SK-N-SH (cell line): ENCODE measurements at regions not wholly inside any gene's neighbourhood (a gene's known extent, or its start where the extent isn't known, plus 50 kb on each side); places are given as distances from the start of the nearest gene placed in this dataset.

Experiments
- CTCF ChIA-PET: fragments of 300-600, 350-600 bp; formaldehyde crosslinking; extraction: SDS; loops from one replicate; lab custom pipeline; 2021; lab: Yijun Ruan, JAX
- POLR2A ChIA-PET: fragments of 350-600 bp; sonication (Branson Sonifier 250); formaldehyde crosslinking; extraction: SDS; loops from one replicate; lab custom pipeline; 2020; ENCODE audit warnings: antibody characterized with exemption, inconsistent platforms; lab: Yijun Ruan, JAX
- DNase-seq: peaks from one replicate; pipeline ENCODE4 v3.0.0; 2012
- H2AFZ ChIP-seq: fragments of 200-600 bp; sonication (generic); 2 replicates; pipeline ENCODE4 v1.8.1; 2016; ENCODE audit warnings: antibody characterized with exemption, mild to moderate bottlenecking, low read depth
- H3F3A ChIP-seq: fragments of 200-600 bp; sonication (generic); replicated peaks from 2 replicates; pipeline ENCODE3; 2016; ENCODE audit warnings: antibody characterized with exemption, mild to moderate bottlenecking; ENCODE audit not compliant: insufficient read depth
- H3K27ac ChIP-seq, 2 experiments: fragments of 200-500 bp in 1 of 2; fragments of 200-600 bp in 1 of 2; sonication (Bioruptor generic) in 1 of 2; sonication (generic), shearing (Covaris generic) in 1 of 2; 2 replicates each; pipeline versions ENCODE4 v1.5.1 to v1.6.1; 2014 to 2016; ENCODE audit warnings: low read depth in 2 of 2, inconsistent platforms in 1 of 2, low read length in 1 of 2, mild to moderate bottlenecking in 1 of 2, mixed read lengths in 1 of 2
- H3K27me3 ChIP-seq: fragments of 200-600 bp; sonication (generic), shearing (Covaris generic); 2 replicates; pipeline ENCODE4 v1.6.1; 2016; ENCODE audit warnings: mixed run types; ENCODE audit not compliant: insufficient read depth
- H3K36me3 ChIP-seq, 2 experiments: fragments of 200-500 bp in 1 of 2; fragments of 200-600 bp in 1 of 2; sonication (Bioruptor generic) in 1 of 2; sonication (generic) in 1 of 2; replicated peaks in 1 of 2; 2 replicates each; pipeline versions ENCODE3 to v1.5.1; 2014 to 2016; ENCODE audit warnings: low read length in 1 of 2, mild to moderate bottlenecking in 1 of 2; ENCODE audit not compliant: insufficient read depth in 2 of 2, control insufficient read depth in 1 of 2
- H3K4me1 ChIP-seq, 2 experiments: fragments of 200-500 bp in 1 of 2; fragments of 200-600 bp in 1 of 2; sonication (Bioruptor generic) in 1 of 2; sonication (generic), shearing (Covaris generic) in 1 of 2; 2 replicates each; pipeline versions ENCODE4 v1.5.1 to v1.6.1; 2014 to 2016; ENCODE audit warnings: low read depth in 1 of 2, low read length in 1 of 2, mixed run types in 1 of 2; ENCODE audit not compliant: insufficient read depth in 2 of 2, control insufficient read depth in 1 of 2
- H3K4me2 ChIP-seq: fragments of 200-600 bp; sonication (generic), shearing (Covaris generic); 2 replicates; pipeline ENCODE4 v1.6.1; 2017; ENCODE audit warnings: mixed run types
- H3K4me3 ChIP-seq, 2 experiments: fragments of 200-500 bp in 1 of 2; fragments of 200-600 bp in 1 of 2; sonication (Bioruptor generic) in 1 of 2; sonication (generic), shearing (Covaris generic) in 1 of 2; 2 replicates each; pipeline versions ENCODE4 v1.5.1 to v1.8.1; 2014 to 2016; ENCODE audit warnings: low read depth in 2 of 2, inconsistent platforms in 1 of 2, low read length in 1 of 2, mild to moderate bottlenecking in 1 of 2, mixed read lengths in 1 of 2, moderate library complexity in 1 of 2
- H3K79me2 ChIP-seq: fragments of 200-600 bp; sonication (generic); 2 replicates; pipeline ENCODE4 v1.8.1; 2017; ENCODE audit warnings: mild to moderate bottlenecking; ENCODE audit not compliant: insufficient read depth
- H3K9ac ChIP-seq: fragments of 200-600 bp; sonication (generic); 2 replicates; pipeline ENCODE4 v1.6.1; 2017; ENCODE audit warnings: mixed run types
- H3K9me2 ChIP-seq: fragments of 200-600 bp; sonication (generic); 2 replicates; pipeline ENCODE4 v1.6.1; 2017; ENCODE audit warnings: mixed run types
- H3K9me3 ChIP-seq: fragments of 200-600 bp; sonication (generic); 2 replicates; pipeline ENCODE4 v1.6.1; 2017; ENCODE audit warnings: mixed run types, mild to moderate bottlenecking, moderate library complexity
- H4K20me1 ChIP-seq: fragments of 200-600 bp; sonication (generic); 2 replicates; pipeline ENCODE4 v1.6.1; 2017; ENCODE audit warnings: mild to moderate bottlenecking, mixed run types; ENCODE audit not compliant: insufficient read depth
- CHD2 ChIP-seq: fragments of 150-350 bp; IDR thresholded peaks from 2 replicates; pipeline ENCODE4 v1.6.1; 2018; ENCODE audit warnings: low read length; ENCODE audit not compliant: partially characterized antibody
- CTCF ChIP-seq: fragments of 200-600 bp; sonication (generic); IDR thresholded peaks from 2 replicates; pipeline ENCODE4 v1.6.1; 2017; ENCODE audit warnings: antibody characterized with exemption, mild to moderate bottlenecking, moderate library complexity
- ELF1 ChIP-seq: IDR thresholded peaks from 2 replicates; pipeline ENCODE4 v1.4.0; 2012
- EP300 ChIP-seq, 2 experiments: IDR thresholded peaks; 2 replicates each; pipeline versions ENCODE4 v1.4.0 to v1.6.1; 2012; ENCODE audit warnings: borderline replicate concordance in 1 of 2, low read depth in 1 of 2, low read length in 1 of 2
- EZH2phosphoT487 ChIP-seq: fragments of 200-600 bp; sonication (generic); IDR thresholded peaks from 2 replicates; pipeline ENCODE4 v1.6.1; 2017; ENCODE audit warnings: low read depth, mixed run types, mild to moderate bottlenecking, antibody characterized with exemption, moderate library complexity, borderline replicate concordance
- FOSL2 ChIP-seq: IDR thresholded peaks from 2 replicates; pipeline ENCODE4 v1.4.0; 2012; ENCODE audit warnings: low read depth, mild to moderate bottlenecking, moderate library complexity, borderline replicate concordance
- FOXJ3 ChIP-seq: sonication (generic); formaldehyde crosslinking; IDR thresholded peaks from 2 replicates; pipeline ENCODE4 v1.5.1; 2020; ENCODE audit warnings: mild to moderate bottlenecking, missing genetic modification reagents
- GABPA ChIP-seq: IDR thresholded peaks from 2 replicates; pipeline ENCODE4 v1.4.0; 2012; ENCODE audit warnings: low read depth, mild to moderate bottlenecking
- GATA2 ChIP-seq: sonication (generic); formaldehyde crosslinking; IDR thresholded peaks from 2 replicates; pipeline ENCODE4 v1.5.0; 2020; ENCODE audit warnings: mild to moderate bottlenecking, missing genetic modification reagents
- MAX ChIP-seq: IDR thresholded peaks from 2 replicates; pipeline ENCODE4 v1.4.0; 2012; ENCODE audit warnings: low read depth
- MEF2A ChIP-seq: IDR thresholded peaks from 2 replicates; pipeline ENCODE4 v1.4.0; 2012; ENCODE audit warnings: low read depth, borderline replicate concordance
- PBX3 ChIP-seq: IDR thresholded peaks from 2 replicates; pipeline ENCODE4; 2012
- RAD21 ChIP-seq: IDR thresholded peaks from 2 replicates; pipeline ENCODE4 v1.6.1; 2012; ENCODE audit warnings: mild to moderate bottlenecking, low read length
- RCOR1 ChIP-seq: fragments of 150-350 bp; IDR thresholded peaks from 2 replicates; pipeline ENCODE4 v1.6.1; 2017; ENCODE audit warnings: antibody characterized with exemption, low read length
- RFX5 ChIP-seq: IDR thresholded peaks from 2 replicates; pipeline ENCODE4 v1.6.1; 2012; ENCODE audit warnings: mild to moderate bottlenecking, improper control_type of control experiment, low read length
- RXRA ChIP-seq: IDR thresholded peaks from 2 replicates; pipeline ENCODE4 v1.4.0; 2012; ENCODE audit warnings: low read depth, mild to moderate bottlenecking, borderline replicate concordance
- SMC3 ChIP-seq: IDR thresholded peaks from 2 replicates; pipeline ENCODE4 v1.6.1; 2012; ENCODE audit warnings: low read depth, low read length, improper control_type of control experiment
- TEAD4 ChIP-seq: IDR thresholded peaks from 2 replicates; pipeline ENCODE4 v1.4.0; 2012; ENCODE audit warnings: mild to moderate bottlenecking, borderline replicate concordance; ENCODE audit not compliant: insufficient read depth
- USF2 ChIP-seq: fragments of 150-350 bp; IDR thresholded peaks from 2 replicates; pipeline ENCODE4 v1.6.1; 2017; ENCODE audit warnings: antibody characterized with exemption, low read length, low read depth, borderline replicate concordance
- ZBTB33 ChIP-seq: IDR thresholded peaks from 2 replicates; pipeline ENCODE4 v1.4.0; 2012; ENCODE audit warnings: low read depth, borderline replicate concordance
- WGBS: methylation state at CpG from one replicate; pipeline ENCODE4 v1.1.6; 2017; ENCODE audit warnings: low lambda C conversion rate; 5-methylcytosine and 5-hydroxymethylcytosine counted together

GRCh38 chr1:56097713-56098112 lies 481.6 kb downstream of the PLPP3 start:
- ChIA-PET POLR2A (no interaction called here), CTCF (no interaction called here)
- H2AFZ ChIP-seq: no peak overlapping the region
- no peak for TF ChIP-seq RCOR1
- TF ChIP-seq EZH2phosphoT487: no peak
- no peak for TF ChIP-seq CHD2
- no peak for TF ChIP-seq PBX3
- no peak for TF ChIP-seq CTCF
- no peak for TF ChIP-seq ELF1
- TF ChIP-seq TEAD4: no peak
- no peak for TF ChIP-seq RXRA
- no peak for TF ChIP-seq USF2
- no peak for TF ChIP-seq FOSL2
- TF ChIP-seq GATA2 (CRISPR knock-in tag): no peak
- no peak for TF ChIP-seq MEF2A
- no peak for TF ChIP-seq EP300 (IDR thresholded peaks at IDR 0.05; ENCODE audit: borderline replicate concordance in 1 of 2, low read depth in 1 of 2, low read length in 1 of 2)
- TF ChIP-seq RAD21: no peak
- no peak for TF ChIP-seq FOXJ3 (CRISPR knock-in tag)
- no peak for TF ChIP-seq RFX5
- no peak for TF ChIP-seq SMC3
- no peak for TF ChIP-seq GABPA
- no peak for TF ChIP-seq ZBTB33
- no peak for TF ChIP-seq MAX
- H3K9me2 ChIP-seq: no peaks in the 10 kb centered on the region
- 82% methylated on average over 2 of the region's 2 CpGs for WGBS
- H4K20me1 ChIP-seq: no peaks in the 10 kb centered on the region
- no peak overlapping the region for H3K9ac ChIP-seq
- no peaks in the 10 kb centered on the region for H3K27me3 ChIP-seq
- no peak overlapping the region for H3K4me3 ChIP-seq
- H3K4me2 ChIP-seq: no peak overlapping the region
- peaks cover 0 to 26% of the 10 kb centered on the region in 2 experiments; a peak in 2 of 4 replicates for H3K4me1 ChIP-seq
- H3F3A ChIP-seq: no peaks in the 10 kb centered on the region
- H3K36me3 ChIP-seq: no peaks in the 10 kb centered on the region
- no peak overlapping the region for H3K27ac ChIP-seq
- H3K79me2 ChIP-seq: no peaks in the 10 kb centered on the region
- DNase-seq: no peak
- no peaks in the 10 kb centered on the region for H3K9me3 ChIP-seq
